ENCODE measurements at regions not wholly inside any gene's neighbourhood (a gene's known extent, or its start where the extent isn't known, plus 50 kb on each side); places are given as distances from the start of the nearest gene placed in this dataset.

DNA sequence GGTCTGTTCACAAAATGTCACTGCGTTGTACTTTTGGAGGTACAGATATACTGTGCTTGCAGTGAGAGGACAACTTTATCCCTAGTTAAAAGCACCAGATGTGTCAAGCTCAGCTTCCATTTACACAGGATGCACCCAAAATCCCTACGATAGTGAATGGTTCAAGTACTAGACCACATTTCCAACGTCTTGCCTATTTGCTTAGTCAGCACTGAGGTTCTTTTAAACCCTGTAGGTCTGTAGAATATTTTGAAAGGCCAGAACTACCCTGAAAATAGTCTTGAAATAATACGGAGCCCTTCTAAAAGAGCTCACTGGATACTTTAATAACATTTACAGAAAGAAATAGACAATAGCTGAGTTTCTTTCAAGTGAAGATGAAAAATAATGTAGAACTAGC lies 466.1 kb downstream of the FUT8 start:
- no peak overlapping the region for H3K4me3 ChIP-seq (replicated peaks in 1 of 3)
- intact Hi-C loops (cut with DNase I), result no loop called here
- H3K27ac ChIP-seq, result no peak overlapping the region
- no peaks in the 10 kb centered on the region for H3K9me3 ChIP-seq
- no peaks in the 10 kb centered on the region for H3K4me1 ChIP-seq
- H3K36me3 ChIP-seq, result no peaks in the 10 kb centered on the region
- H3K27me3 ChIP-seq, result no peaks in the 10 kb centered on the region
- DNase-seq, result no peak
- WGBS, 2 donors, result 77 to 78% methylated on average over 4 of the region's 4 CpGs
- TF ChIP-seq, protein P1, sequence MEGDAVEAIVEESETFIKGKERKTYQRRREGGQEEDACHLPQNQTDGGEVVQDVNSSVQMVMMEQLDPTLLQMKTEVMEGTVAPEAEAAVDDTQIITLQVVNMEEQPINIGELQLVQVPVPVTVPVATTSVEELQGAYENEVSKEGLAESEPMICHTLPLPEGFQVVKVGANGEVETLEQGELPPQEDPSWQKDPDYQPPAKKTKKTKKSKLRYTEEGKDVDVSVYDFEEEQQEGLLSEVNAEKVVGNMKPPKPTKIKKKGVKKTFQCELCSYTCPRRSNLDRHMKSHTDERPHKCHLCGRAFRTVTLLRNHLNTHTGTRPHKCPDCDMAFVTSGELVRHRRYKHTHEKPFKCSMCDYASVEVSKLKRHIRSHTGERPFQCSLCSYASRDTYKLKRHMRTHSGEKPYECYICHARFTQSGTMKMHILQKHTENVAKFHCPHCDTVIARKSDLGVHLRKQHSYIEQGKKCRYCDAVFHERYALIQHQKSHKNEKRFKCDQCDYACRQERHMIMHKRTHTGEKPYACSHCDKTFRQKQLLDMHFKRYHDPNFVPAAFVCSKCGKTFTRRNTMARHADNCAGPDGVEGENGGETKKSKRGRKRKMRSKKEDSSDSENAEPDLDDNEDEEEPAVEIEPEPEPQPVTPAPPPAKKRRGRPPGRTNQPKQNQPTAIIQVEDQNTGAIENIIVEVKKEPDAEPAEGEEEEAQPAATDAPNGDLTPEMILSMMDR (IDR thresholded peaks at IDR 0.05), result no peak

DNA sequence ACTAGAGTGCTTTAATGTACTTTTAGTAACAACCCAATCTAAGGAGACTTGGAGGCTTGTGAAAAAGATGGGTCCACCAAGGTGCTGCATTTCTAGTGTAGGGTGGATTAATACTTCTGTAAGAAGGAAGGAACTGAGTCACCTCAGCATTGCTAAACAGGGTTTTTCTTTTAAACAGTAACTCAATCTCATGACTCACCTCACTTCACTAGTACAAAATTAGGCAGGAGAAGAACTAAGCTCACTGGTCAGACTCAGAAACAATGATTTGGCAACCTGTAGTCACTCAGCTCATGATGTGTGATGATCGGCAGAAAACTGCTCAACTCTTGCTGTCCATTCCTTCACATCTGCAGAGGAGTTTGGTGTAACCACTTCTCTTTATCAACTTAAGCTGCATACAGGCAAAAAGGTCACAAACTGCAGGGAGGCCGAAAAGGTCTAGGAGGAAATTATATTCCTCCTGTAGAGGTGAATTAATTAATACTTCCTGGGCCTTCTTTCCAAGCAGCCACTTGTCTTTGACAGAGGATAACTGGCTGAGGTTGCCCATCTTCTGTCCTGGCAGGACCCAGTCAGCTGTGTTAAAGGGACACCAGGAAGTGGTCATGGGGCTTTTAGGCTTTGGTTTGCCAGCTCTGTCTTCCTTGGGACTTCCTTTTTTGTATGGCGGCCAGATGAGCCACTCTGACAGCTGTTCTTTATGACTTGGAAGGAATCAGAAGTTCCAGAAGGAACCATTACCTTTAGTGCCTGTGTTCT lies 466.9 kb downstream of the FUT8 start:
- no peaks in the 10 kb centered on the region for H3K36me3 ChIP-seq
- no peaks in the 10 kb centered on the region for H3K27me3 ChIP-seq
- no peak overlapping the region for H3K27ac ChIP-seq
- intact Hi-C loops (cut with DNase I), result no loop called here
- DNase-seq, result no peak
- no peaks in the 10 kb centered on the region for H3K4me1 ChIP-seq
- H3K4me3 ChIP-seq (replicated peaks in 1 of 3), result no peak overlapping the region
- TF ChIP-seq POLR2A (IDR thresholded peaks at IDR 0.05), result no peak
- TF ChIP-seq, protein P1 (IDR thresholded peaks at IDR 0.05), result no peak
- H3K9me3 ChIP-seq, result no peaks in the 10 kb centered on the region
- 82 to 92% methylated on average over 3 of the region's 3 CpGs for WGBS, 2 donors

DNA sequence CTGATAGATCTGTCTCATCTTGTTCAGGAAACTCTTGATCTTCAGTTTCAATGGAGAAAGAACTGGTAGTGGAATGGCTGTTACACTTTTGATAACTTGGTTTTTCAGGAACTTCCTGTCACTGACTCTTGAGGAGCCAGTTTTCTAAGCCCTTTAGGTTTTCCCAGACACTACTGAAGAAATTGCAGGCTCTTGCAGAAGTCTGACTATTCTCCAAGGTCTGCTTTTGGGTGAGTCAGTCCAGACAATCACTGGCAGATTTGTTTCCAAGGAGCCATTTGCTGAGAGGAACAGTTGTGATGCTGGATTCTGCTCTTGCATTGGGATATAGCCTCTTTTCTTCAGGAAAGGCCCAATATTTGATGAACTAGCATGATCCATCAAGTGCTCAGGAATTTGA lies 468.0 kb downstream of the FUT8 start:
- no peak overlapping the region for H3K27ac ChIP-seq
- H3K4me1 ChIP-seq, result no peaks in the 10 kb centered on the region
- H3K9me3 ChIP-seq, result no peaks in the 10 kb centered on the region
- H3K27me3 ChIP-seq, result no peaks in the 10 kb centered on the region
- H3K4me3 ChIP-seq (replicated peaks in 1 of 3), result no peak overlapping the region
- intact Hi-C loops (cut with DNase I), result no loop called here
- DNase-seq, result no peak
- no peak for TF ChIP-seq POLR2A (IDR thresholded peaks at IDR 0.05)
- TF ChIP-seq, protein P1 (IDR thresholded peaks at IDR 0.05), result no peak
- no peaks in the 10 kb centered on the region for H3K36me3 ChIP-seq

DNA sequence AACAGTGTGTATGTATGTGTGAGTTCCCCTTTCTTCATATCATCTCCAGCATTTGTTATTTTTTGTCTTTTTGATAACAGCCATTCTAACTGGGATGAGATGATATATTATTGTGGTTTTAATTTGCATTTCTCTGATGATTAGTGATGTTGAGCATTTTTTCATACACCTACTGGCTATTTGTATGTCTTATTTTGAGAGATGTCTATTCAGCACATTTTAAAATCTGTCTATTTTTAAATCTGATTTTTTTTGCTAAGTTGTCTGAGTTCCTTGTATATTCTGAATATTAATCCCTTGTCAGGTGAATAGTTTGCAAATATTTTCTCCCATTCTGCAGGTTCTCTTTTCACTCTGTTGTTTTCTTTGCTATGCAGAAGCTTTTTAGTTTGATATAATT lies 469.1 kb downstream of the FUT8 start:
- no peaks in the 10 kb centered on the region for H3K4me1 ChIP-seq
- intact Hi-C loops (cut with DNase I), result no loop called here

DNA sequence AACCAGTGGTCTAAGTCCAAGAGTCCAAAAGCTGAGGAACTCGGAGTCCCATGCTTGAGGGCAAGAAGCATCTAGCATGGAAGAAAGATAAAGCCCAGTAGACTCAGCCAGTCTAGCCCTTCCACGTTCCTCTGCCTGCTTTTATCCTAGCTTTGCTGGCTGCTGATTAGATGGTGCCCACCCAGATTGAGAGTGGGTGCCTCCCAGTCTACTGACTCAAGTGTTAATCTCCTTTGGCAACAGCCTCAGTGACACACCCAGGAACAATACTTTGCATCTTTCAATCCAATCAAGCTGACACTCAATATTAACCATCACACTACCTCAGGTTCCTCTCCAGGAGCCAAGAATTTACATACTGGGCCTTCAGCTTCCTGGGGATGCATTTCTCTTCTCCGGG lies 476.1 kb downstream of the FUT8 start:
- H3K4me1 ChIP-seq, result no peaks in the 10 kb centered on the region
- no peak for DNase-seq
- WGBS, 2 donors, result 49 to 54% methylated on average over 3 of the region's 3 CpGs
- intact Hi-C loops (cut with DNase I), result no loop called here
- TF ChIP-seq, protein P1 (IDR thresholded peaks at IDR 0.05), result no peak
- TF ChIP-seq POLR2A (IDR thresholded peaks at IDR 0.05), result no peak
- H3K9me3 ChIP-seq, result no peaks in the 10 kb centered on the region
- no peak overlapping the region for H3K27ac ChIP-seq
- H3K27me3 ChIP-seq, result no peaks in the 10 kb centered on the region
- H3K36me3 ChIP-seq, result no peaks in the 10 kb centered on the region
- no peak overlapping the region for H3K4me3 ChIP-seq (replicated peaks in 1 of 3)

More for the DNA sequence above, 469.1 kb downstream of the FUT8 start:
- Histone ChIP-seq H3K27ac (no peak overlapping the region), H3K4me3 (replicated peaks in 1 of 3) (no peak overlapping the region), H3K9me3 (no peaks in the 10 kb centered on the region), H3K36me3 (no peaks in the 10 kb centered on the region), H3K27me3 (no peaks in the 10 kb centered on the region)
- no peak for DNase-seq
- TF ChIP-seq, protein P1 (IDR thresholded peaks at IDR 0.05), result no peak
- TF ChIP-seq POLR2A (IDR thresholded peaks at IDR 0.05), result no peak

All from thyroid gland (tissue), 4 donors.